ENCODE measurements at regions not wholly inside any gene's neighbourhood (a gene's known extent, or its start where the extent isn't known, plus 50 kb on each side); places are given as distances from the start of the nearest gene placed in this dataset.

DNA sequence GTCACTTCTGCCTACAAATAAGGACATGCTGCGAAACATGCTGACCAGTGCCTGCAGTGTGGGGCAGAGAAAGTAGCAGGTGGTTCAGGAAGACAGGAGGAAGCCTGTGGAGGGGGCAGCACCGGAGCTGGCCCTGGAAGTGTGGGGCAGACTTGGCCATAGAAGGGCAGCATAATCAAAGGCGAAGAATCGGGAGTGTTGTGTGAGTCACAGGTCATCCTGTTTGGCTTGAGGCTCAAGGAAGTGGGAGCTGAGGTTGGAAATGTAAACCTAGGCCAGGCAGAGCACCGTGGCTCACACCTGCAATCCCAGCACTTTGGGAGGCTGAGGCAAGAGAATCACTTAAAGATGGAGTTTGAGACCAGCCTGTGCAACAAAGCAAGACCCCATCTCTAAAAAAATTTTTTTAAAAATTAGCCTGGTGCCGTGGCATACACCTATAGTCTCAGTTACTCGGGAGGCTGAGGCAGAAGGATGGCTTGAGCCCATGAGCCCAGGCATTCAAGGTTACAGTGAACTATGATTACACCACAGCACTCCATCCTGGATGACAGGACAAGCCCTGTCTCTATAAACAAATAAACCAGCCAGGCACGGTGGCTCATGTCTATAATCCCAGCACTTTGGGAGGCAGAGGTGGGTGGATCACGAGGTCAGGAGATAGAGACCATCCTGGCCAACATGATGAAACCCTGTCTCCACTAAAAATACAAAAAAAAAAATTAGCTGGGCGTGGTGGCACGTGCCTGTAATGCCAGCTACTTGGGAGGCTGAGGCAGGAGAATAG, 54.0 kb downstream of the FAM43A start (continued):
- no peak for TF ChIP-seq ASH2L (IDR thresholded peaks at IDR 0.05; ENCODE audit: insufficient read length, low read depth, low read length)
- TF ChIP-seq, protein P1, sequence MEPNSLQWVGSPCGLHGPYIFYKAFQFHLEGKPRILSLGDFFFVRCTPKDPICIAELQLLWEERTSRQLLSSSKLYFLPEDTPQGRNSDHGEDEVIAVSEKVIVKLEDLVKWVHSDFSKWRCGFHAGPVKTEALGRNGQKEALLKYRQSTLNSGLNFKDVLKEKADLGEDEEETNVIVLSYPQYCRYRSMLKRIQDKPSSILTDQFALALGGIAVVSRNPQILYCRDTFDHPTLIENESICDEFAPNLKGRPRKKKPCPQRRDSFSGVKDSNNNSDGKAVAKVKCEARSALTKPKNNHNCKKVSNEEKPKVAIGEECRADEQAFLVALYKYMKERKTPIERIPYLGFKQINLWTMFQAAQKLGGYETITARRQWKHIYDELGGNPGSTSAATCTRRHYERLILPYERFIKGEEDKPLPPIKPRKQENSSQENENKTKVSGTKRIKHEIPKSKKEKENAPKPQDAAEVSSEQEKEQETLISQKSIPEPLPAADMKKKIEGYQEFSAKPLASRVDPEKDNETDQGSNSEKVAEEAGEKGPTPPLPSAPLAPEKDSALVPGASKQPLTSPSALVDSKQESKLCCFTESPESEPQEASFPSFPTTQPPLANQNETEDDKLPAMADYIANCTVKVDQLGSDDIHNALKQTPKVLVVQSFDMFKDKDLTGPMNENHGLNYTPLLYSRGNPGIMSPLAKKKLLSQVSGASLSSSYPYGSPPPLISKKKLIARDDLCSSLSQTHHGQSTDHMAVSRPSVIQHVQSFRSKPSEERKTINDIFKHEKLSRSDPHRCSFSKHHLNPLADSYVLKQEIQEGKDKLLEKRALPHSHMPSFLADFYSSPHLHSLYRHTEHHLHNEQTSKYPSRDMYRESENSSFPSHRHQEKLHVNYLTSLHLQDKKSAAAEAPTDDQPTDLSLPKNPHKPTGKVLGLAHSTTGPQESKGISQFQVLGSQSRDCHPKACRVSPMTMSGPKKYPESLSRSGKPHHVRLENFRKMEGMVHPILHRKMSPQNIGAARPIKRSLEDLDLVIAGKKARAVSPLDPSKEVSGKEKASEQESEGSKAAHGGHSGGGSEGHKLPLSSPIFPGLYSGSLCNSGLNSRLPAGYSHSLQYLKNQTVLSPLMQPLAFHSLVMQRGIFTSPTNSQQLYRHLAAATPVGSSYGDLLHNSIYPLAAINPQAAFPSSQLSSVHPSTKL (CRISPR knock-in tag; IDR thresholded peaks at IDR 0.05), result peak; percentile 37; the same call in 1 of the 2 replicates
- no peak for TF ChIP-seq ZNF607 (CRISPR knock-in tag; IDR thresholded peaks at IDR 0.05; ENCODE audit: borderline replicate concordance)
- peak; percentile 16; the same call in 1 of the 2 replicates for TF ChIP-seq NCOA2 (CRISPR knock-in tag; IDR thresholded peaks at IDR 0.05)
- no peak for TF ChIP-seq CHD4 (IDR thresholded peaks at IDR 0.05; ENCODE audit: borderline replicate concordance, low read length)
- no peak for TF ChIP-seq TRIM24 (CRISPR knock-in tag; IDR thresholded peaks at IDR 0.05)
- no peak for TF ChIP-seq AGO2 (optimal IDR thresholded peaks at IDR 0.05; ENCODE audit: low read depth, low read length)
- TF ChIP-seq NR2C2 (CRISPR knock-in tag; IDR thresholded peaks at IDR 0.05; ENCODE audit: borderline replicate concordance), result no peak
- TF ChIP-seq ZNF34 (CRISPR knock-in tag; IDR thresholded peaks at IDR 0.05; ENCODE audit: borderline replicate concordance), result no peak
- TF ChIP-seq SMARCE1 (IDR thresholded peaks at IDR 0.05; ENCODE audit: borderline replicate concordance), result no peak
- TF ChIP-seq NRL (CRISPR knock-in tag; IDR thresholded peaks at IDR 0.05; ENCODE audit: borderline replicate concordance), result no peak
- no peak for TF ChIP-seq ZFP36L1 (CRISPR knock-in tag; IDR thresholded peaks at IDR 0.05)
- no peak for TF ChIP-seq KMT2B (CRISPR knock-in tag; IDR thresholded peaks at IDR 0.05)
- no peak for TF ChIP-seq KLF12 (CRISPR knock-in tag; IDR thresholded peaks at IDR 0.05; ENCODE audit: borderline replicate concordance)
- TF ChIP-seq AKAP8 (CRISPR knock-in tag; IDR thresholded peaks at IDR 0.05), result no peak
- no peak for TF ChIP-seq IRX3 (CRISPR knock-in tag; IDR thresholded peaks at IDR 0.05; ENCODE audit: borderline replicate concordance, low read depth)
- TF ChIP-seq HES4 (CRISPR knock-in tag; IDR thresholded peaks at IDR 0.05; ENCODE audit: borderline replicate concordance), result no peak
- TF ChIP-seq JUNB (CRISPR knock-in tag; IDR thresholded peaks at IDR 0.05; ENCODE audit: borderline replicate concordance), result no peak
- no peak for TF ChIP-seq FOXP1 (IDR thresholded peaks at IDR 0.05)
- TF ChIP-seq FOXP1 (CRISPR knock-in tag; IDR thresholded peaks at IDR 0.05), result 0 out of 2 replicates have a peak, but pooled peaks have one; percentile 34
- TF ChIP-seq, protein P2, sequence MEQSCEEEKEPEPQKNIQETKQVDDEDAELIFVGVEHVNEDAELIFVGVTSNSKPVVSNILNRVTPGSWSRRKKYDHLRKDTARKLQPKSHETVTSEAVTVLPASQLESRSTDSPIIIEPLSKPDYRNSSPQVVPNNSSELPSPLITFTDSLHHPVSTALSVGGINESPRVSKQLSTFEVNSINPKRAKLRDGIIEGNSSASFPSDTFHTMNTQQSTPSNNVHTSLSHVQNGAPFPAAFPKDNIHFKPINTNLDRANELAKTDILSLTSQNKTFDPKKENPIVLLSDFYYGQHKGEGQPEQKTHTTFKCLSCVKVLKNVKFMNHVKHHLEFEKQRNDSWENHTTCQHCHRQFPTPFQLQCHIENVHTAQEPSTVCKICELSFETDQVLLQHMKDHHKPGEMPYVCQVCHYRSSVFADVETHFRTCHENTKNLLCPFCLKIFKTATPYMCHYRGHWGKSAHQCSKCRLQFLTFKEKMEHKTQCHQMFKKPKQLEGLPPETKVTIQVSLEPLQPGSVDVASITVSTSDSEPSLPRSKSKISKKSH (CRISPR knock-in tag; IDR thresholded peaks at IDR 0.05; ENCODE audit: borderline replicate concordance), result no peak
- no peak for TF ChIP-seq SCMH1 (CRISPR knock-in tag; IDR thresholded peaks at IDR 0.05; ENCODE audit: borderline replicate concordance)
- no peak for TF ChIP-seq STAT5B (CRISPR knock-in tag; IDR thresholded peaks at IDR 0.05)
- no peak for TF ChIP-seq SOX6 (IDR thresholded peaks at IDR 0.05)
- peak; percentile 39; the same call in 1 of the 2 replicates for TF ChIP-seq SOX6 (CRISPR knock-in tag; IDR thresholded peaks at IDR 0.05)
- peak; percentile 67 for TF ChIP-seq RARA (CRISPR knock-in tag; IDR thresholded peaks at IDR 0.05)
- TF ChIP-seq SMAD3 (CRISPR knock-in tag; IDR thresholded peaks at IDR 0.05), result no peak
- TF ChIP-seq SAP130 (CRISPR knock-in tag; IDR thresholded peaks at IDR 0.05; ENCODE audit: low read depth), result peak; percentile 26; the same call in 1 of the 2 replicates
